ENCODE measurements at regions not wholly inside any gene's neighbourhood (a gene's known extent, or its start where the extent isn't known, plus 50 kb on each side); places are given as distances from the start of the nearest gene placed in this dataset.
A peak's percentile ranks its signal among the peaks of the same experiment; 100 is the strongest.

- Histone ChIP-seq H3K9ac (ENCODE audit: low read depth, low read length, poor library complexity, severe bottlenecking) (no peak overlapping the region), H3K4me1 (ENCODE audit: insufficient read depth, low read length, poor library complexity, severe bottlenecking) (no peaks in the 10 kb centered on the region), H3K4me2 (ENCODE audit: low read depth, low read length, poor library complexity, severe bottlenecking) (no peak overlapping the region), H2AFZ (ENCODE audit: low read length) (no peak overlapping the region), H3K4me3 (ENCODE audit: low read length, poor library complexity, severe bottlenecking) (no peak overlapping the region), H4K20me1 (ENCODE audit: insufficient read depth, low read length, poor library complexity, severe bottlenecking) (no peaks in the 10 kb centered on the region), H3K9me3 (ENCODE audit: insufficient read depth, low read depth, low read length) (no peaks in the 10 kb centered on the region), H3K79me2 (ENCODE audit: insufficient read depth, low read length) (no peaks in the 10 kb centered on the region), H3K9me2 (replicated peaks; ENCODE audit: low read depth, low read length) (no peaks in the 10 kb centered on the region), H3F3A (ENCODE audit: low read depth) (no peaks in the 10 kb centered on the region), H3K27me3 (ENCODE audit: insufficient read depth, low read length, poor library complexity, severe bottlenecking) (no peaks in the 10 kb centered on the region), H3K36me3 (ENCODE audit: insufficient read depth, low read length) (no peaks in the 10 kb centered on the region)
- TF ChIP-seq CTCF (conservative IDR thresholded peaks at IDR 0.05; ENCODE audit: low read length) (no peak), EZH2phosphoT487 (IDR thresholded peaks at IDR 0.05; ENCODE audit: borderline replicate concordance) (no peak)
These were observed 212.6 kb downstream of the MAFB start for GRCh38 chr20:40476461-40476860.

- no peaks in the 10 kb centered on the region for H3K36me3 ChIP-seq (ENCODE audit: insufficient read depth, low read length)
- H3K4me3 ChIP-seq (ENCODE audit: low read length, poor library complexity, severe bottlenecking) = no peak overlapping the region
- no peak for TF ChIP-seq EZH2phosphoT487 (IDR thresholded peaks at IDR 0.05; ENCODE audit: borderline replicate concordance)
- TF ChIP-seq CTCF (conservative IDR thresholded peaks at IDR 0.05; ENCODE audit: low read length) = no peak
- H3K9me2 ChIP-seq (replicated peaks; ENCODE audit: low read depth, low read length) = no peaks in the 10 kb centered on the region
- H2AFZ ChIP-seq (ENCODE audit: low read length) = no peak overlapping the region
- H3K79me2 ChIP-seq (ENCODE audit: insufficient read depth, low read length) = no peaks in the 10 kb centered on the region
- no peaks in the 10 kb centered on the region for H3K9me3 ChIP-seq (ENCODE audit: insufficient read depth, low read depth, low read length)
- H3F3A ChIP-seq (ENCODE audit: low read depth) = no peaks in the 10 kb centered on the region
- H3K9ac ChIP-seq (ENCODE audit: low read depth, low read length, poor library complexity, severe bottlenecking) = no peak overlapping the region
- no peaks in the 10 kb centered on the region for H3K27me3 ChIP-seq (ENCODE audit: insufficient read depth, low read length, poor library complexity, severe bottlenecking)
- H3K4me2 ChIP-seq (ENCODE audit: low read depth, low read length, poor library complexity, severe bottlenecking) = no peak overlapping the region
- no peaks in the 10 kb centered on the region for H4K20me1 ChIP-seq (ENCODE audit: insufficient read depth, low read length, poor library complexity, severe bottlenecking)
- no peaks in the 10 kb centered on the region for H3K4me1 ChIP-seq (ENCODE audit: insufficient read depth, low read length, poor library complexity, severe bottlenecking)
These were observed 216.1 kb downstream of the MAFB start for GRCh38 chr20:40472905-40473304.

- no peak overlapping the region for H3K9ac ChIP-seq (ENCODE audit: low read depth, low read length, poor library complexity, severe bottlenecking)
- no peak overlapping the region for H2AFZ ChIP-seq (ENCODE audit: low read length)
- H4K20me1 ChIP-seq (ENCODE audit: insufficient read depth, low read length, poor library complexity, severe bottlenecking) = no peaks in the 10 kb centered on the region
- H3K4me2 ChIP-seq (ENCODE audit: low read depth, low read length, poor library complexity, severe bottlenecking) = no peak overlapping the region
- no peaks in the 10 kb centered on the region for H3K4me1 ChIP-seq (ENCODE audit: insufficient read depth, low read length, poor library complexity, severe bottlenecking)
- H3K27me3 ChIP-seq (ENCODE audit: insufficient read depth, low read length, poor library complexity, severe bottlenecking) = no peaks in the 10 kb centered on the region
- H3K9me3 ChIP-seq (ENCODE audit: insufficient read depth, low read depth, low read length) = no peaks in the 10 kb centered on the region
- no peaks in the 10 kb centered on the region for H3F3A ChIP-seq (ENCODE audit: low read depth)
- peak; percentile 43 for TF ChIP-seq CTCF (conservative IDR thresholded peaks at IDR 0.05; ENCODE audit: low read length)
- TF ChIP-seq EZH2phosphoT487 (IDR thresholded peaks at IDR 0.05; ENCODE audit: borderline replicate concordance) = no peak
- H3K79me2 ChIP-seq (ENCODE audit: insufficient read depth, low read length) = no peaks in the 10 kb centered on the region
- H3K4me3 ChIP-seq (ENCODE audit: low read length, poor library complexity, severe bottlenecking) = no peak overlapping the region
- no peaks in the 10 kb centered on the region for H3K9me2 ChIP-seq (replicated peaks; ENCODE audit: low read depth, low read length)
- no peaks in the 10 kb centered on the region for H3K36me3 ChIP-seq (ENCODE audit: insufficient read depth, low read length)
These were observed 217.8 kb downstream of the MAFB start for GRCh38 chr20:40471261-40471629.
